HG03159 (cell line): ENCODE measurements at regions not wholly inside any gene's neighbourhood (a gene's known extent, or its start where the extent isn't known, plus 50 kb on each side); places are given as distances from the start of the nearest gene placed in this dataset.
A peak's percentile ranks its signal among the peaks of the same experiment; 100 is the strongest.
"Not testable (repeated sequence)": the region's sequence is repeated elsewhere in the genome, so short reads cannot be mapped to it uniquely, and the experiment has no call there.

Experiments used
- ATAC-seq: cut with Tn5 transposase; IDR thresholded peaks from one replicate; pipeline ENCODE4 v1.9.1; 2021; ENCODE audit warnings: mild to moderate bottlenecking, moderate library complexity; ENCODE audit not compliant: unreplicated experiment

DNA sequence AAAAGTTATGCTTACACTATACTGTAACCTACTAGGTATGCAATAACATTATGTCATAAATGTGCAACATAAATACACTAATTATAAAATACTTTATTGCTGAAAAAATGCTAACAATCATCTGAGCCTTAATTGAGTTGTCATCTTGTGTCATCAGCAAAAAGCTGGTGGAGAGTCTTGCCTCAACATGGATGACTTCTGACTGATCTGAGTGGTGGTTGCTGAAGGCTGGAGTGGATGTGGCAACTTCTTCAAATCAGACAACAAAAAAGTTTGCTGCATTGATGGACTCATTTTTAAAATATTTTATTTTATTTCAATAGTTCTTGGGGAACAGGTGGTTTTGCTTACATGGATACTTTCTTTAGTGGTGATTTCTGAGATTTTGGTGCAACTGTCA is 93.9 kb upstream of the AMN1 start:
- no peak for ATAC-seq

GRCh38 chr12:31821484-31821883 is 92.7 kb upstream of the AMN1 start:
- ATAC-seq, result no peak

DNA sequence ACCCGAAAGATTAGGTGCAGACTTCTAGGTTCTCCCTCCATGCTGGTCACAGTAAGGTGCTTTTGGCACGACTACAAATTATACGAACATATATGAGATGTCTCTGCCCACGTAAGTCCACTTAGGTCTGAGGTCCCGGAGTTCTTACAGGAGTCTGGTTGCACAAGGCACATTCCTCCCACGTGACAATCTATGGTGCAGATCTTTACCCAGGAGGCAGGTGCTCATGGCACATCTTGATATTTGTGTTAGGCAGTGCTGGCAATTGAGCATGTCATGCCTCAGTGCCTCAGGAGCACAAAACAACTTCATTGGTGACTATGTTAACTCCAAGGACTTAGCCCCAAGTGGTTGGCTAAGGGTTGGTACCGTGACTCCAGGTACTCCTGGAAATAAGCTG is 92.0 kb upstream of the AMN1 start:
- no peak for ATAC-seq

GRCh38 chr12:31819427-31819826 is 90.6 kb upstream of the AMN1 start:
- no peak for ATAC-seq

- ATAC-seq, result no peak
Measured at GRCh38 chr12:31818623-31819268, 89.9 kb upstream of the AMN1 start.

DNA sequence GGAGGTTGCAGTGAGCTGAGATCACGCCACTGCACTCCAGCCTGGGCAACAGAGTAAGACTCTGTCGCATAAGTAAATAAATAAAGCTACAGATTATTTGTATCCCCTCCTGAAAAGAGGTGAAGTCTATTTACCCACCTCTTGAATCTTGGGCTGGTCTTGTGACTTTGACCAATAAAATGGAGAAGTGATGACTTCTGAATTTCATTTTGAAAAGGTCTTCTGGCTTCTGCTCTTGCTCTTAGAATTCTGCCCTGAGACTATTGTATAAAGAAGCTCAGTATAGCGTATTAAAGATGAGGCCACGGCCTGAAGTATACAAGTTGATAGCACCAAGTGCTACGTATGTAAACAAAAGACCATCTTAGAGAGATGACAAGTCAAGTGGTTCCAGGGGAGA is 88.3 kb upstream of the AMN1 start:
- no peak for ATAC-seq

DNA sequence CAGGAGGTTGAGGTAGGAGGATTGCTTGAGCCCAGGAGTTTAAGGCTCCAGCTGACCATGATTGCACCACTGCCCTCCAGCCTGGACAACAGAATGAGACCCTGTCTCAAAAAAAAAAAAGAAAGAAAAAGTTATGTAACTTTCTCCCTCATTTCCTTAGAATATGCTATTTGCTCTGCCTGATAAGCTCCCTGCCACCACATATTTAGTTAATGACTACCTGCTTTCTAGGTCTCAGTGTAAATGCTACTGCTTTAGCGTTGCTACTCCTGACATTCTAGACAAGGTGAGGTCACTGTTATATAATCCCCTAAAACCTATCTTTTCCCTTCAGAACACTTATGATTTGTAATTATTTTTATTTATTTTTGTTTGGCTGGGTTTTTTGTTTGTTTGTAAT is 86.3 kb upstream of the AMN1 start:
- no peak for ATAC-seq

DNA sequence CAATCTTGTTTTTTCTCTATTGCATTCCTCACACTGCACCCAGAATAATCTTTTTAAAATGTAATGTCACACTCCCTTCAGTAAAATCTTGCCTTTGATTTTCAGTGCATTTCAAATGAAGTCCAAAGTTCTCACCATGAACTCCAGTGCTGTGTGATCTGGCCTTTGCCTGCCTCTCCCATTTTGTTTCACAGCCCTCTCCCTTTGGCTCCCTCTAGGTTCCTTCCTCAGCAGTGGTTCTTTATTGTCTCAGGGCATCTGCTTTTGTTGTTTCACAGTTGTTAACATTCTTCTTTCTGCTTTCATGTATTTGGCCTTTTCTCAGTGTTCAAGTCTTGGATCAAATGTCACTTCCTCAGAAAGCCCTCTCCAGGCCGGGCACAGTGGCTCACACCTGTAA is 84.5 kb upstream of the AMN1 start:
- ATAC-seq, result no peak

DNA sequence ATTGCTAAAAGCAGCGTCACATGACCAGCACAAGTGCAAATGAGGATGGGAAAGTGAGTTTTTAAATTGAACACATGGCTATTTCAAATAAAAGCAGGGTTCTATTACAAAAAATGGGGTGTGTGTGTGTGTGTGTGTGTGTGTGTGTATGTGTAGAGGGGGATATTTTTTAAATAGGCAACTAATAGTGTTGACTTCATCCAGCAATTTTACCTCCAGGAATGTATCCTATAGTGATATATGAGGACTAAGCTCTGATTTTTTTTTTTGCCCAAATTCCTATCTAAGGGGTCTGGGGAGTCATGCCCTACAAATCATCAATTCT is 78.9 kb upstream of the AMN1 start:
- ATAC-seq, result no peak

DNA sequence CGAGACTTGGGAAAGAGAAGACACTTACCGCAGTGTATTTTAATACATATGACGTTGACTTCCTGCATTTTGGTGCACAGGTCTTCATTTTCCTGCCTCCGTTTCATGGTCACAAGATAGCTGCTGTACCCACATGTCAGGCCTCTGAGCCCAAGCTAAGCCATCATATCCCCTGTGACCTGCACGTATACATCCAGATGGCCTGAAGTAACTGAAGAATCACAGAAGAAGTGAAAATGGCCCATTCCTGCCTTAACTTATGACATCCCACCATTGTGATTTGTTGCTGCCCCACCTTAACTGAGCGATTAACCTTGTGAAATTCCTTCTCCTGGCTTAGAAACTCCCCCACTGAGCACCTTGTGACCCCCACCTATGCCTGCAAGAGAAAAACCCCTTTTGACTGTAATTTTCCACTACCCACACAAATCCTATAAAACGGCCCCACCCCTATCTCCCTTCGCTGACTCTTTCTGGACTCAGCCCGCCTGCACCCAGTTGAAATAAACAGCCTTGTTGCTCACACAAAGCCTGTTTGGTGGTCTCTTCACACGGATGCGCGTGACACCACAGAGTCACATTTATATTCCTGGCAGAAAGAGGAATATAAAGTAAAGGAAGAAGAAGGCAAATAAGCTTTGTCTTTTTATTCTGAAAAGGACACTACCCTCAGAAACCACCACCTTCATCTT is 78.4 kb upstream of the AMN1 start:
- ATAC-seq, result not testable (repeated sequence)

DNA sequence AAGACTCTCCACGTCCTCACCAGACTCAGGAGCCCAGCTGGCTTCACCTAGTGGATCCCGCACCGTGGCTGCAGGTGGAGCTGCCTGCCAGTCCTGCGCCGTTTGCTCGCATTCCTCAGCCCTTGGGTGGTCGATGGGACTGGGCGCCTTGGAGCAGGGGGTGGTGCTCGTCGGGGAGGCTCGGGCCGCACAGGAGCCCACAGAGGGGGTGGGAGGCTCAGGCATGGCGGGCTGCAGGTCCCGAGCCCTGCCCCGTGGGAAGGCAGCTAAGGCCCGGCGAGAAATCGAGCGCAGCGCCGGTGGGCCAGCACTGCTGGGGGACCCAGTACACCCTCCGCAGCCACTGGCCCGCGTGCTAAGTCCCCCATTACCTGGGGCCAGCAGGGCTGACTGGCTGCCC is 76.9 kb upstream of the AMN1 start:
- ATAC-seq, result not testable (repeated sequence)

GRCh38 chr12:31804707-31805106 is 75.9 kb upstream of the AMN1 start:
- ATAC-seq, result not testable (repeated sequence)

GRCh38 chr12:31804185-31804504 is 75.3 kb upstream of the AMN1 start:
- ATAC-seq, result peak; percentile 49

DNA sequence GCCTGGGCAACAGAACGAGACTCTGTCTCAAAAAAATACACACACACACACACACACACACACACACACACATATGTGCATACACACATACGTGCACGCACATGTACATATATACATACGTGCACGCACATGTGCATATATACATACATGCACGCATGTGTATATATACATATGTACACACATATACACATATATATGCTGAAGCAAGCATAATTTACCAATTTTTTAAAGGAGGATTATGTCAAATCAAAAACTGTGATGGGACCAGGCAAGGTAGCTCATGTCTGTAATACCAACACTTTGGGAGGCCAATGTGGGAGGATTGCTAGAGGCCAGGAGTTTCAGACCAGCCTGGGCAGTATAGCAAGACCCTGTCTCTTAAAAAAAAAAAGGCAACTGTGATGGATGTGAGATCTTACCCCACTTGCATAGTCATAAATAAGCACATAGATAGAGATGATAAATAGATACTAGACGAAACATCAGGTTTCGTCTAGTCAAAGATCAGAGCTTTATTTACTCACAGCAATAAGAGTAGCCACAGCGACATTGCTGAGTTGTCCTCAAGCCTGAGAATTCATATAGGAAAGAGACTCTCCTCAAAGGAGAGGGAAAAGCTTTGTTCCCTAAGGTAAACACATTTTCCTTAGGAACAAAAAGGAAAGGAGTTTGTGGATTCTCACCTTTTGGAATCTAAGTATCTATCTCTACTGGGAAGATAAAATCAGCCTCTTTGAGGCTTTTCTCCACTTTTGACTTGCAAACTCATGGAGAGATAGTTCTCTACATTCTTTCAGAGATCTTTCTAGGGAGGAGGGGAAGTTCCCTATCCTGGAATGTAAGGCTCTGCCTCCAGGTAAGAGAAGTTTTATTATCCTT is 74.7 kb upstream of the AMN1 start:
- peak; percentile 9 for ATAC-seq

GRCh38 chr12:31801872-31802271 is 73.1 kb upstream of the AMN1 start:
- no peak for ATAC-seq

DNA sequence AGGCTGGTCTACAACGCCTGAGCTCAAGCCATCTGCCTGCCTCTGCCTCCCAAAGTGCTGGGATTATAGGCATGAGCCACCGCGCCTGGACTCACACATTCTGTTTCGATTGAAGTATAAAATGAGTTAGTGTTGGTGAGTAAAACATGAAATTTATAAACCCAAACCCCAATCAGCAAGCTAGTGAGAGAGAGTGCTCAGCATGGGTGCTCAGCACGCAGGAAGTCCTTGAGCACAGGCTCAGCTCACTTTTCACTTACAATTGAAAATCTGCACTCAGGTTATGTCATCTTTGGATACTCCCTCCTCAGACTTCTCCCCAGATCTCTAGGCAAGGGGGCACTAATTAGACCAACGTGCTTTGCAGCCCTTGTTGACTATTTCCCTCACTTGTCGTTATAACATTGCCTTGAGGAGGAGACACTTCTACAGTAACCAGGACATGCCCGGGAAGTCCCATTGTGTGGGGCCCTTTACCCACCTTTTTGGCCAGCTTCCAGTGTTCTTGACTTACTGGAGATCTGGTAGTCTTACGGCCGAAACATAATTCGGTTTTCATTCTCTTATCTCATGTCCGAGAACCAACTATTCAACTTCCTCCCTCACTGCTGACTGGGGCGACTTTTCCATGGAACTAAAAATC is 68.5 kb upstream of the AMN1 start:
- ATAC-seq, result no peak

DNA sequence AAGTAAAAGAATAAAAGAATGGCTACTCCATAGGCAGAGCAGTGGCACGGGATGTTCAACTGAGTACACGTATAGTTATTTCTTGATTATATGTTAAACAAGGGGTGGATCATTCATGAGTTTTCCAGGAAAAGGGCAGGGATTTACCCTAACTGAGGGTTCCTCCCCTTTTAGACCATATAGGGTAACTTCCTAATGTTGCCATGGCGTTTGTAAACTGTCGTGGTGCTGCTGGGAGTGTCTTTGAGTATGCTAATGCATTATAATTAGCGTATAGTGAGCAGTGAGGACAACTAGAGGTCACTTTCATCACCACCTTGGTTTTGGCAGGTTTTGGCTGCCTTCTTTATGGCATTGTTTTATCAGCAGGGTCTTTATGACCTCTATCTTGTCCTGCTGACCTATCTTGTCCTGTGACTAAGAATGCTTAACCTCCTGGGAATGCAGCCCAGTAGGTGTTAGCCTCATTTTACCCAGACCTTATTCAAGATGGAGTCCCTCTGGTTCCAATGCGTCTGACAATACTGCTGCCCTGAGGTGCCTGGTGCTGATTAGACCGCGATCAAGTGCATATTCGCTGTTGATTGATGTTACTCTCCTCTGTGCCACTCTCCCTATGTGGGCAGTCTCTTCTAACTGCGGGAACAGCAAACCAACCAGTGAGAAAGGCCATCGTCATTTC is 67.6 kb upstream of the AMN1 start:
- no peak for ATAC-seq

DNA sequence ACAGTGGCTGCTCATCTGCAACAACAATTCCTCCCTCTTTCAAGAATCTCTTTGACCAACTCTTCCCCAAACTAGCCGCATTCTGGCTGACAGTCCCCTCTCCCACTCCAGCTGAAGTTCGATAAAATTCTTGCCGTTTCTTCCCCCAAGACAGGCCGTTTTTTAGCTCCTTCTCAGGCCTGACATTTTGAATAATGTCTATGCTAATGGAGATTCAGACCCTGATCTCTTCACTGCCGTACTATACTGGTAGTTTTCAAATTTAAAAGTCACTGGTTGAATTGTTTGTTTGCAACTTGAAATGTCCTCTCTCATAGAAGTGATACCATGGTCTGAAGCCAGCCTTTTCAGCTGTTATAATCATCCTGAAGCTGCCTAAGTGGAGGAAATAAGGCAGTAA is 65.9 kb upstream of the AMN1 start:
- ATAC-seq, result no peak

DNA sequence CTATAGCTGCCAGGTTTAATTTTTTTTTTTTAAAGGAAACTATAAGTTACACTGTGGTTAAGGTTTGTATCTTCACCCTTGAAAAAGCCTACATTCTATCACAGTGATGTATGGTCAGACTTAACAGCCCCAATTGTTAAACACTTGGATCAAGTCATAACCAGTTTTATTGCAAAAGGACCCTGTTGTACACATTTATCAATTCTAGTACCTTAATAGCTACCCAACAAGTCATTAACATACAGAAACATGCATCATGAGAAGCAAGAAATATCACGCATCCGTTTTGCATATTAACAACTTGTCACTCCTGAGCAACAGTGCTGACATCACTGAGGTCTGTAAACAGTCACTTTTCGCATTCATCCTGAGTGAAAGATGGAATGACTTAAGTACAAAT is 62.4 kb upstream of the AMN1 start:
- not testable (repeated sequence) for ATAC-seq

DNA sequence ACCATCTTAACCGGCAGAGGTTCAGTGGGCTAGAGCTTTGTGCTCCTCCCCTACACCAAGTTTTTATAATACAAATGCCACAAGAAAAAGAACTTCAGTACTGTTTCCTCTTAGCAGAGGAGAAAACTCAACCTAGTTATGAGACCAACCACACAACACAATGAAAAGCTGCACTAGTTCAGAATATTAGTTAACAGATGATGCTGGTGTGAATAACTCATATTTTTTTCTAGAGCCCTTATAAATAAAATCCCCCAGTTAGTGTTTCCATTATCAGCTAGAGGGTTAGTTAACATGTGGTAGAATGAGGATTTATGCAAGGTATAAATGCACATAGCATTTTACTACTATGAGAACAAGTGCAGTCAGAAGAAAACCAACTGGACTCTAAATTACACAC is 61.9 kb upstream of the AMN1 start:
- ATAC-seq, result no peak

DNA sequence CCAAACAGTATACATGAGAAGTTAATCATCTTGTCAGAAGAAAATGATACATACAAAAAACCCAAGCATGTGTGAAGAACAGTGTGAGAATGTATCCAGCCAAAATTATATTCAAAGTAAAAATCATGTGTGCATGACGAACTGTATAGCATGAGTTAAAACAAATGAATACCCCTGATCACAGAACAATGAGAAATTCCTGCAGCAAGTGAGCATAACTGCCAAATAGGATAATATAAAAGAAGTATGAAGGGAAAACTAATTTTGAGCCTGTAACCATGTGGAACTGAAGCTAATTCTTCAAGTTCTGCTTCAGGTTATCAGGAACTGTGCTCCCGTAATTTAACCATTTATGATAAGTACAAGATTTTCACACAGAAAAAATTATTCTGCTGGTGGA is 56.5 kb upstream of the AMN1 start:
- no peak for ATAC-seq
